Naive thymus-derived CD4-positive, alpha-beta T cell (primary cell): ENCODE measurements at regions not wholly inside any gene's neighbourhood (a gene's known extent, or its start where the extent isn't known, plus 50 kb on each side); places are given as distances from the start of the nearest gene placed in this dataset.

Experiments
- ATAC-seq: fragments of 150-1000 bp; cut with Tn5 transposase; 2 replicates; pipeline ENCODE4 v1.10.0; 2021; ENCODE audit warnings: mild to moderate bottlenecking, moderate library complexity
- CTCF ChIA-PET: fragments of 350-600 bp; sonication (Branson Sonifier 250); formaldehyde crosslinking; loops from one replicate; lab custom pipeline; 2021; ENCODE audit warnings: antibody characterized with exemption; lab: Charles Lee
- POLR2A ChIA-PET: fragments of 350-600 bp; sonication (Branson Sonifier 250); formaldehyde crosslinking; loops from one replicate; lab custom pipeline; 2021; ENCODE audit warnings: antibody characterized with exemption, inconsistent platforms; lab: Charles Lee
- DNase-seq, 9 donors: peaks; one replicate each; pipeline versions ENCODE4 v3.0.0 to v3.0.0-alpha.2; 2020 to 2022; ENCODE audit warnings: mixed read lengths in 1 of 9
- H3K27ac ChIP-seq: one replicate; pipeline ENCODE4 v1.7.0; 2013; ENCODE audit warnings: mild to moderate bottlenecking, low read depth, low read length, moderate library complexity
- H3K27me3 ChIP-seq, 2 donors: one replicate each; pipeline ENCODE4 v1.7.0; 2013; ENCODE audit warnings: low read length in 2 of 2, mild to moderate bottlenecking in 2 of 2, moderate library complexity in 2 of 2; ENCODE audit not compliant: control insufficient read depth in 2 of 2, insufficient read depth in 2 of 2
- H3K36me3 ChIP-seq, 3 experiments: 1 replicate in 2 of 3; 2 replicates in 1 of 3; pipeline ENCODE4 v1.7.0; 2013; ENCODE audit warnings: low read length in 3 of 3, mild to moderate bottlenecking in 3 of 3, moderate library complexity in 1 of 3; ENCODE audit not compliant: insufficient read depth in 3 of 3, control insufficient read depth in 2 of 3
- H3K4me1 ChIP-seq, 2 donors: one replicate each; pipeline ENCODE4 v1.7.0; 2013; ENCODE audit warnings: low read length in 2 of 2, mild to moderate bottlenecking in 2 of 2, moderate library complexity in 1 of 2; ENCODE audit not compliant: control insufficient read depth in 2 of 2, insufficient read depth in 2 of 2
- H3K4me3 ChIP-seq: 2 replicates; pipeline ENCODE4 v1.7.0; 2013; ENCODE audit warnings: mild to moderate bottlenecking, low read length
- H3K9me3 ChIP-seq, 3 experiments: 1 replicate in 2 of 3; 2 replicates in 1 of 3; pipeline ENCODE4 v1.7.0; 2013; ENCODE audit warnings: low read length in 3 of 3; ENCODE audit not compliant: control insufficient read depth in 2 of 3
- H3K27ac Mint-ChIP-seq, 9 donors: one replicate each; pipeline ENCODE4 v1.8.0; 2020 to 2022; ENCODE audit warnings: mixed read lengths in 9 of 9, mild to moderate bottlenecking in 8 of 9, moderate library complexity in 5 of 9, inconsistent platforms in 2 of 9
- H3K27me3 Mint-ChIP-seq, 5 donors: one replicate each; pipeline ENCODE4 v1.8.0; 2021 to 2022; ENCODE audit warnings: mixed read lengths in 5 of 5, mild to moderate bottlenecking in 1 of 5
- H3K36me3 Mint-ChIP-seq, 5 donors: one replicate each; pipeline ENCODE4 v1.8.0; 2020 to 2022; ENCODE audit warnings: mixed read lengths in 5 of 5, mild to moderate bottlenecking in 3 of 5, inconsistent platforms in 1 of 5
- H3K4me1 Mint-ChIP-seq, 7 donors: one replicate each; pipeline ENCODE4 v1.8.0; 2020 to 2022; ENCODE audit warnings: mixed read lengths in 7 of 7, mild to moderate bottlenecking in 3 of 7, inconsistent platforms in 1 of 7
- H3K4me3 Mint-ChIP-seq, 10 donors: one replicate each; pipeline ENCODE4 v1.8.0; 2020 to 2022; ENCODE audit warnings: mild to moderate bottlenecking in 10 of 10, mixed read lengths in 10 of 10, moderate library complexity in 6 of 10, inconsistent platforms in 2 of 10
- H3K9me3 Mint-ChIP-seq, 11 donors: one replicate each; pipeline ENCODE4 v1.8.0; 2020 to 2022; ENCODE audit warnings: mixed read lengths in 11 of 11, mild to moderate bottlenecking in 4 of 11, inconsistent platforms in 1 of 11, moderate library complexity in 1 of 11
- intact Hi-C, 2 donors: fragments of 100-400 bp; cut with micrococcal nuclease; formaldehyde crosslinking; loops; one replicate each; pipeline ENCODE4 v1.15.1; 2023

GRCh38 chr5:12459326-12459725 is 555.1 kb upstream of the CTNND2 start:
- Mint-ChIP-seq H3K9me3 (peaks cover 0 to 21% (median 11%) of the 10 kb centered on the region in 11 donors), H3K27ac (no peak overlapping the region), H3K4me3 (no peak overlapping the region), H3K36me3 (peaks cover 0 to 3% (median 0%) of the 10 kb centered on the region in 5 donors), H3K27me3 (no peaks in the 10 kb centered on the region), H3K4me1 (no peaks in the 10 kb centered on the region)
- ChIA-PET POLR2A (no interaction called here), CTCF (no interaction called here)
- Histone ChIP-seq H3K27me3 (no peaks in the 10 kb centered on the region), H3K4me1 (no peaks in the 10 kb centered on the region), H3K4me3 (no peak overlapping the region), H3K27ac (no peak overlapping the region), H3K36me3 (no peaks in the 10 kb centered on the region), H3K9me3 (no peaks in the 10 kb centered on the region)
- ATAC-seq, result no peak
- intact Hi-C loops, result no loop called here
- DNase-seq, result no peak

GRCh38 chr5:12419075-12419474 is 514.8 kb upstream of the CTNND2 start:
- Histone ChIP-seq H3K36me3 (no peaks in the 10 kb centered on the region), H3K9me3 (peaks cover 0 to 5% (median 0%) of the 10 kb centered on the region in 3 experiments), H3K4me3 (no peak overlapping the region), H3K4me1 (no peaks in the 10 kb centered on the region), H3K27ac (no peak overlapping the region), H3K27me3 (no peaks in the 10 kb centered on the region)
- no peak overlapping the region for H3K27ac Mint-ChIP-seq
- H3K27me3 Mint-ChIP-seq, result no peaks in the 10 kb centered on the region
- ATAC-seq (no peak), DNase-seq (no peak)
- CTCF ChIA-PET, result no interaction called here
- H3K4me3 Mint-ChIP-seq, result no peak overlapping the region
- POLR2A ChIA-PET, result no interaction called here
- H3K4me1 Mint-ChIP-seq, result no peaks in the 10 kb centered on the region
- H3K36me3 Mint-ChIP-seq, result no peaks in the 10 kb centered on the region
- peaks cover 0 to 18% (median 4%) of the 10 kb centered on the region in 11 donors for H3K9me3 Mint-ChIP-seq
- intact Hi-C loops, result no loop called here

- H3K36me3 ChIP-seq, result no peaks in the 10 kb centered on the region
- POLR2A ChIA-PET, result no interaction called here
- peaks cover 0 to 5% (median 0%) of the 10 kb centered on the region in 3 experiments for H3K9me3 ChIP-seq
- no peak for DNase-seq
- CTCF ChIA-PET, result no interaction called here
- H3K4me1 Mint-ChIP-seq, result no peaks in the 10 kb centered on the region
- ATAC-seq, result no peak
- peaks cover 4 to 38% (median 8%) of the 10 kb centered on the region in 11 donors for H3K9me3 Mint-ChIP-seq
- H3K4me3 Mint-ChIP-seq, result no peak overlapping the region
- no peak overlapping the region for H3K27ac Mint-ChIP-seq
- no peaks in the 10 kb centered on the region for H3K36me3 Mint-ChIP-seq
- H3K4me1 ChIP-seq, result no peaks in the 10 kb centered on the region
- intact Hi-C loops, result no loop called here
- H3K27me3 ChIP-seq, result no peaks in the 10 kb centered on the region
- no peak overlapping the region for H3K4me3 ChIP-seq
- H3K27me3 Mint-ChIP-seq, result no peaks in the 10 kb centered on the region
- no peak overlapping the region for H3K27ac ChIP-seq
Observed at GRCh38 chr5:12413585-12413984, 509.3 kb upstream of the CTNND2 start.

- H3K9me3 ChIP-seq, result peaks cover 0 to 5% (median 0%) of the 10 kb centered on the region in 3 experiments
- H3K4me3 ChIP-seq, result no peak overlapping the region
- Mint-ChIP-seq H3K27me3 (no peaks in the 10 kb centered on the region), H3K9me3 (peaks cover 4 to 38% (median 8%) of the 10 kb centered on the region in 11 donors), H3K4me1 (no peaks in the 10 kb centered on the region), H3K4me3 (no peak overlapping the region), H3K27ac (no peak overlapping the region), H3K36me3 (no peaks in the 10 kb centered on the region)
- H3K27ac ChIP-seq, result no peak overlapping the region
- ATAC-seq (no peak), DNase-seq (no peak)
- no peaks in the 10 kb centered on the region for H3K4me1 ChIP-seq
- ChIA-PET POLR2A (no interaction called here), CTCF (no interaction called here)
- intact Hi-C loops, result no loop called here
- no peaks in the 10 kb centered on the region for H3K36me3 ChIP-seq
- H3K27me3 ChIP-seq, result no peaks in the 10 kb centered on the region
Observed at GRCh38 chr5:12413075-12413474, 508.8 kb upstream of the CTNND2 start.

GRCh38 chr5:12399868-12400267 is 495.6 kb upstream of the CTNND2 start:
- no peak overlapping the region for H3K27ac ChIP-seq
- H3K4me3 ChIP-seq, result no peak overlapping the region
- Mint-ChIP-seq H3K4me3 (no peak overlapping the region), H3K4me1 (no peaks in the 10 kb centered on the region), H3K9me3 (peaks cover 0 to 12% (median 3%) of the 10 kb centered on the region in 11 donors), H3K27me3 (no peaks in the 10 kb centered on the region), H3K27ac (no peak overlapping the region), H3K36me3 (no peaks in the 10 kb centered on the region)
- ATAC-seq (no peak), DNase-seq (no peak)
- no peaks in the 10 kb centered on the region for H3K4me1 ChIP-seq
- no peaks in the 10 kb centered on the region for H3K9me3 ChIP-seq
- ChIA-PET CTCF (no interaction called here), POLR2A (no interaction called here)
- intact Hi-C loops, result no loop called here
- no peaks in the 10 kb centered on the region for H3K27me3 ChIP-seq
- H3K36me3 ChIP-seq, result no peaks in the 10 kb centered on the region

- intact Hi-C loops, result no loop called here
- Histone ChIP-seq H3K36me3 (no peaks in the 10 kb centered on the region), H3K27ac (no peak overlapping the region), H3K4me3 (no peak overlapping the region), H3K9me3 (no peaks in the 10 kb centered on the region), H3K27me3 (no peaks in the 10 kb centered on the region), H3K4me1 (no peaks in the 10 kb centered on the region)
- no peak overlapping the region for H3K4me3 Mint-ChIP-seq
- no peak for DNase-seq
- H3K27me3 Mint-ChIP-seq, result no peaks in the 10 kb centered on the region
- H3K4me1 Mint-ChIP-seq, result no peaks in the 10 kb centered on the region
- POLR2A ChIA-PET, result no interaction called here
- no peak for ATAC-seq
- no peaks in the 10 kb centered on the region for H3K36me3 Mint-ChIP-seq
- H3K27ac Mint-ChIP-seq, result no peak overlapping the region
- H3K9me3 Mint-ChIP-seq, result peaks cover 0 to 12% (median 6%) of the 10 kb centered on the region in 11 donors
- CTCF ChIA-PET, result interaction anchor here (0.6 kb wide), 1 partner anchor 57 kb away, joined by 3 read pairs; no protein-coding TSS in a partner anchor
Observed at GRCh38 chr5:12392246-12392645, 488.0 kb upstream of the CTNND2 start.

GRCh38 chr5:12385095-12385494 is 480.8 kb upstream of the CTNND2 start:
- no peaks in the 10 kb centered on the region for H3K4me1 Mint-ChIP-seq
- no peak overlapping the region for H3K27ac ChIP-seq

More at GRCh38 chr5:12385095-12385494, 480.8 kb upstream of the CTNND2 start:
- Mint-ChIP-seq H3K4me3 (no peak overlapping the region), H3K27ac (no peak overlapping the region), H3K27me3 (no peaks in the 10 kb centered on the region), H3K36me3 (peaks cover 0 to 5% (median 0%) of the 10 kb centered on the region in 5 donors), H3K9me3 (peaks cover 6 to 41% (median 18%) of the 10 kb centered on the region in 11 donors)
- H3K27me3 ChIP-seq, result no peaks in the 10 kb centered on the region
- ATAC-seq (no peak), DNase-seq (no peak)
- ChIA-PET POLR2A (no interaction called here), CTCF (interaction anchor here (0.7 kb wide), 1 partner anchor 65 kb away, joined by 3 read pairs; no protein-coding TSS in a partner anchor)
- H3K4me1 ChIP-seq, result no peaks in the 10 kb centered on the region
- intact Hi-C loops, result no loop called here
- no peak overlapping the region for H3K4me3 ChIP-seq
- H3K36me3 ChIP-seq, result no peaks in the 10 kb centered on the region
- H3K9me3 ChIP-seq, result peaks cover 0 to 9% (median 0%) of the 10 kb centered on the region in 3 experiments
